ENCODE measurements at regions not wholly inside any gene's neighbourhood (a gene's known extent, or its start where the extent isn't known, plus 50 kb on each side); places are given as distances from the start of the nearest gene placed in this dataset.

DNA sequence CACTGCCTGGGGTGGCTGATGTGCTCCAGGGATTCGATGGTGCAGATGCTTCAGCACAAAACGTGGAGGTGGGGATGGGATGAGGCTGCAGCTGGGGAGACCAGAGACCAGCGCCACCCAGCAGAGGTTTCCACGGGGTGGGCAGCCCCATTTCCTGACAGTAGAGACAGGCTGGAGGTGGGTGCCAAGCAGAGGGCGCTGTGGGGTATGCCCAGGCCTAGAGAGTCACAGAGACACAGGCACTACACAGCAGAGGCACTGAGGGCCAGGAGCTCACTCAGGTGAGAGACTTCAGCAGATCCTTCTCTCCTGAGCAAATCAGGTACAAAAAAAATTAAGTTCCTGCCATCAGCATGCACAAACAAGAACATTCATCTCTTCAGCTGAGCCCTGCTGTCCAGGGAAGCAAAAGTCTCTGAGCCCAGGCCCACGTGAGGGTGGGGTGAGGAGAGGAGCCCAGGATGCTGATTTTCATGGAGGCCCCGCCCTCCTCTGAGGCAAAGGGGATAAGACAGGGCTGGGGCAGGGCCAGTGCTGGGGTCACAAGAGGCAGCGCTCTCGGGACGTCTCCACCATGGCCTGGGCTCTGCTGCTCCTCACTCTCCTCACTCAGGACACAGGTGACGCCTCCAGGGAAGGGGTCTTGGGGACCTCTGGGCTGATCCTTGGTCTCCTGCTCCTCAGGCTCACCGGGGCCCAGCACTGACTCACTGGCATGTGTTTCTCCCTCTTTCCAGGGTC lies 53.1 kb downstream of the GGTLC2 start:
- in situ Hi-C loops (cut with MboI; ENCODE audit: low sequenced_read_pairs): no loop called here

- in situ Hi-C loops (cut with MboI; ENCODE audit: low sequenced_read_pairs): no loop called here
These were observed 53.9 kb downstream of the GGTLC2 start for GRCh38 chr22:22698263-22698750.

DNA sequence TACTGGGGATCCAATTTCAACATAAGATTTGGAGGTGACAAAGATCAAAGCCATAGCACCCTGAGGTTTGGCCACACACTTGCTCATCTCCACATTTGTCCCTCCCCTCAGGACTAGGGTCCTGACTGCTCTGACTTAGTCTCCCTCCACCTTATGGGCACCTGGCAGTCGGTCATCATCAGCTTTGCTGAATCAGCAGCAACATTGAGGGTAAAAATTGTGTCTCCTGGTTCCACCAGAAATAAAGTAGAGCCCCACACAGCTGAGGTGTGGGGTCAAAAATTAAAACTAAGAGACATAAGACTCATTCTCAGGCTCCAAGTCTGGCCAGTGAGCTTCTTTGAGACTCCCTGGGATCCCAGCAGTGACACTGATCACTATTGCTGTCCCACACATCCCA lies 56.2 kb downstream of the GGTLC2 start:
- in situ Hi-C loops (cut with MboI; ENCODE audit: low sequenced_read_pairs): loop anchor here (25.0 kb wide), 1 partner anchor 238 kb away; no protein-coding TSS in a partner anchor

DNA sequence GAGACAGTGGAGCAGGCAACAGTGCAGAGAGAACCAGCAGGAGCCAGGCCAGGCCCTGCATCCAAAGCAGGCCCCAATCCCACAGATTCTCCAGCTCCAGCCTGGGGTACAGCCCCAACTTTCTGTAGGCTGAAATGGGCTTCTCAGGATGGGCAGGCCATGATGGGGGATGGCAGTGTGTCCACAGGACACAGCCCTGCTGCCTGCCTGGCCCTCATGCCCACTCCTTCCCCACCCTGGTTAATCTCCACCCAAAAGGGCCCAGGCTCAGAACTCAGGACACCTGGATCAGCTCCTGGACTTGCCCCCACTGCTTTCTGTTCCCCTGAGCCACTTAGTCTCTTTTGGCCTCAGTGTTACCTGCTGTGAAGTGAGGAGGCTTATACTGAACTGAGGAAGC lies 57.1 kb downstream of the GGTLC2 start:
- in situ Hi-C loops (cut with MboI; ENCODE audit: low sequenced_read_pairs): loop anchor here (25.0 kb wide), 1 partner anchor 239 kb away; no protein-coding TSS in a partner anchor

DNA sequence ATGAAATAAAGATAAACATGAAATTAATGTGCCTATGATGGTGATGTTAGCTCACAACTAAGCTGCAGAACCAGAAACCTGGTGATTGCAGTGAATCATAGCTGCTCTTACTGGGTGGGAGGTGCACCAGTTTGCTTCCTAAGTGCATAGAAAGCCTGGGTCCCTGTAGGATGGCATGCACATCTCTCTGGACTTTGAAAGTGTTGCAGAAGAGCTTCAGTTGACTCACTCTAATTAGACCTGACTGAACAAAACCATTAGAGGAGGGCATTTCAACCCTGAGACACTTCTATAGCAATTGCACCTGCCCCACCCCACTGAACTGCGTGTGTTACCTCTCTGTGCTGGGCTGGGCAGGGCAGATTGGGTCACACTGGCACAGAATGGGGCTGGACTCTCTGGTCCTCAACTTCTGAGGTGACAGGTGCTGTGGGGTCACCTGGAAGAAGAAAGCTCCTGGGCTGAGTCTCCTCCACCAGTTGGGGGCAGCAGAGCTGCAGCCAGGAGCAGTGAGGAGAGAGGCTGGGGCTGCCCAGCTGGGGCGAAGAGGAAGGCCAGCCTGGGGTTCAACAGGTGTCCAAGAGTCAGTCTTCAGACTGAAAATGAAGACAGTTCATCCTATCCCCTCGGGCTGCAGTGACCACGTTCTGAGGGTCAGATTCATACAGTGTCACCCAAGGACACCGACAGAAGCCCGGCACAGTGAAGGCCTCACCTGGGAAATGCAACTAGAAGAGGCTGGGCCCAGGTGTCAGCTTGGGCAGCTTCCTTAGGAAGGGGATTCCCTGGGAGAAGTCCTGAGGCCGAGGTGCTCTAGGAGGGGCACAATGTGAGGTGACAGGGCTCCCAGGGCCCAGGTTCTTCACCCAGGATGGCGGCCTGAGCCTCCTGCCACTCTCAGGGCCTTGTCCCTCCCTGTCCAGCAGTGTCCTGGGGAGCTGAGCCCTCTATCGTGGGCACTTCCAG lies 58.1 kb downstream of the GGTLC2 start:
- in situ Hi-C loops (cut with MboI; ENCODE audit: low sequenced_read_pairs): loop anchor here (25.0 kb wide), 1 partner anchor 240 kb away; no protein-coding TSS in a partner anchor

DNA sequence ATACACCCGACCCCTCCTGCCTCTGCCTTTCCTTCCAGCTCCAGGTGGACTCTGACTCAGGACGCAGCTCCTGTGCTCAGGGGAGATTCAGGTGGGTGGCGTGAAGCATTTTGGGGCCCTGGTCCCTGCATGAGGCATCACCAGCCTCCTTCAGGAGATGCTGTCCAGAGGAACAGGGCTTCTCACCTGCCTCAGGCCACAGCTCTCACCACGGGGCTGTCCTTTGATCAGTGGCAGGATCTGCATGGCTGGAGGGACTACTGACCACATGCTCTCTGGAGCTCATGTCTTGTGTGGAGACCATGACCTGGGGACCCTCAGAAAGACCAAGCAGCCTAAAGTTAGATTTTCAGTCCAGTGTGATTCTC lies 58.8 kb downstream of the GGTLC2 start:
- in situ Hi-C loops (cut with MboI; ENCODE audit: low sequenced_read_pairs): loop anchor here (25.0 kb wide), 1 partner anchor 241 kb away; no protein-coding TSS in a partner anchor

DNA sequence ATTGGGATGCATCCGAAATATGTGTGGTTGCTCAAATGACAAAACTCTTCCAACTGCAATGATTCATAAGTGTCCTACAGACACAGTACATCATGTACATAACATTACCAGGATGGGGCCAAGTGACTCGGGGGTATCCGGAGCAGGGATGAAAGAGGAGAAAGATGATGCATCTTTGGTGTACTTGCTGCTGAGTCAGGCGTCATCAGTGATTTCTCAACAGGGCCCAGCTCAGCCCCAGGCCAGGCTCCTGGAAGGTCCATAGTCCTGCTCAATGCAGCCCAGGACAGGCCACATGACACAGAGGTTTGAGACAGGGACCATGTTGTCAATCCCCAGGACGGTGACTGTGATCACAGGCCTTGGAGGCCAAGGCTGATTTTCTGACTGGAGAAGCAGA lies 59.3 kb downstream of the GGTLC2 start:
- in situ Hi-C loops (cut with MboI; ENCODE audit: low sequenced_read_pairs): loop anchor here (25.0 kb wide), 1 partner anchor 241 kb away; no protein-coding TSS in a partner anchor

DNA sequence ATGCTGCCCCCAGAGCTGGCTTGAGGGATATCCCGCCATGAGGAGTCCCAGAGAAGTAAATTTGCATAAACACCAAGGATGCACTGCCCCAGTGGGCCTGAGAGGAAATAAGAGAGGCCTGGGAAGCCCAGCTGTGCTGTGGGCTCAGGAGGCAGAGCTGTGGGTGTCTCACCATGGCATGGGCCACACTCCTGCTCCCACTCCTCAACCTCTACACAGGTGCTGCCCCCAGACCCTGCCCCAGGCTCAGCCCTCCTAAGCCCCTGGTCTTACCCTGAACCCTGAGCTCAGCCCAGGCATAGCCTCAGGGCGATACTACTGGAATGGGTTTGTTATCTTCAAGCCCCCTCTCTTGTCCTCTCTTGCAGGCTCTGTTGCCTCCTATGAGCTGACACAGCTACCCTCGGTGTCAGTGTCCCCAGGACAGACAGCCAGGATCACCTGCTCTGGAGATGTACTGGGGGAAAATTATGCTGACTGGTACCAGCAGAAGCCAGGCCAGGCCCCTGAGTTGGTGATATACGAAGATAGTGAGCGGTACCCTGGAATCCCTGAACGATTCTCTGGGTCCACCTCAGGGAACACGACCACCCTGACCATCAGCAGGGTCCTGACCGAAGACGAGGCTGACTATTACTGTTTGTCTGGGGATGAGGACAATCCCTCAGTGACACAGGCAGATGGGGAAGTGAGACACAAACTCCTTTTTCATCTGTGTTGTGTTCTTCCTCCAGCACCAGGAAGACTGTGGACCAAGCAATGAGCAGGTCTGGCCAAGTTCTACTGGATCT lies 59.9 kb downstream of the GGTLC2 start:
- in situ Hi-C loops (cut with MboI; ENCODE audit: low sequenced_read_pairs): loop anchor here (25.0 kb wide), 1 partner anchor 242 kb away; no protein-coding TSS in a partner anchor

DNA sequence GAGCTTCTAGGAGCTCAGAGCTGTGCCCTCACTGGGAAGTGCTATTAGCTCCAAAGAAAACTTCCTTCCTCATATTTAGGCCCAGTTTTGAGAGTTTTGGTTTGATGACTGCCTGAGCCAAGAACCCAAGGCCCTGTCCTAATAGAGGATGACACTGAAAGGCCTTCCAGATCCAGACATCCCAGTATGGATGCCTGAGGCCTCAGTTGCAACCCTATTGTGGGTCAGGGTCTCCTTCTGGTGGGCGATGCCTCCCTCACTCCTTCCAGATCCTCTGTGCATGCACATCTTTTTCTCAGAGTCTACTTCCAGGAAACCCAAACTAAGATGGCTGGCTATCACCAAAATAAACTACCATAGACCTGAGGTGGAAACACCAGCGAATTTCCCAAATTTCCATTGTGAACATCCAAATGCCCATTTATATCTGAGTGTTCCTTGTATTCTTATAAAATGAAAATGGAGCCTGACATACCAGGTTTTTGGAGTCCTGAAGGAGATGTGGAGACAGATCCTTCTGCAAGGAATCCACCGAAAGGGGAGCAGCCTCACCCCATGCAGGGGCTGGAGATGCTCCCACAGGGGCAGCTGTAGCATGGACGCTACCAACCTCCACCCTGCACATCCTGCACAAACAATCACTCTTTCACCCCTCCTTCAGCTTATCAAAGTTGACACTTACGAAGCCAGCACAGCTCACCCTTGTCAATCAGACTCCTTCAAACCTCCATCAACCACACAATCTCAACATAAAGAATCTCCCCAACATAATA lies 61.1 kb downstream of the GGTLC2 start:
- in situ Hi-C loops (cut with MboI; ENCODE audit: low sequenced_read_pairs): loop anchor here (25.0 kb wide), 1 partner anchor 243 kb away; no protein-coding TSS in a partner anchor

DNA sequence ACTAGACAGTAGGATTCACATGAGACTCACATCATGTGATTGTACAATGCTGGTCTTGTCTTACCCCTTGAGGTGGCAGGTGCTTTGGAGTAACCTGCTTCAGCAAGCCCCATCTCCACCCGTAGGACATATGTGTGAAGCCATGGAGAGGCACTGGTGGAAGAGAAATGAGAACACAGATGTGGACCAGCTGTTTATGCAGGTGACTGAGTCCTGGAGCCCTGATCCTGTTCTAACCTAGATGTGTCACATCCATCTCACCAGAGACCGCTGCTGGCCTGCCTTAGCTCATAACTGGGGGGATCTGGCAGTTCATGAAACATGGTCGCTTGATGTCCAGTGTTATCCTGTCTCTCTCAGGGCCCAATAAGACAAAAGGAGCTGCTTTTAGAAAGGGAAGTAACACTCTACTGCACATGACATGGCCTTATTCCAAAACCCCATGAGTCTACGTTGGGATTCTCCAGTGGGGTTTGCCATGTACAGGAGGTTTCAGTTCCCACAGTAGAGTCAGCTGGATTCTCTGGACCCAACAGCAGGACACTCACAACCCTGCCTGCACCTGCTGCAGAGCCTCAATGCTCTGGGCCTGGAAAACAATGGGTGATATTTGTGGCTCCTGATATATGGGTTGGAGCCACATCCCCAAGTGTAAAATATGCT lies 62.0 kb downstream of the GGTLC2 start:
- in situ Hi-C loops (cut with MboI; ENCODE audit: low sequenced_read_pairs): loop anchor here (25.0 kb wide), 1 partner anchor 244 kb away; no protein-coding TSS in a partner anchor

DNA sequence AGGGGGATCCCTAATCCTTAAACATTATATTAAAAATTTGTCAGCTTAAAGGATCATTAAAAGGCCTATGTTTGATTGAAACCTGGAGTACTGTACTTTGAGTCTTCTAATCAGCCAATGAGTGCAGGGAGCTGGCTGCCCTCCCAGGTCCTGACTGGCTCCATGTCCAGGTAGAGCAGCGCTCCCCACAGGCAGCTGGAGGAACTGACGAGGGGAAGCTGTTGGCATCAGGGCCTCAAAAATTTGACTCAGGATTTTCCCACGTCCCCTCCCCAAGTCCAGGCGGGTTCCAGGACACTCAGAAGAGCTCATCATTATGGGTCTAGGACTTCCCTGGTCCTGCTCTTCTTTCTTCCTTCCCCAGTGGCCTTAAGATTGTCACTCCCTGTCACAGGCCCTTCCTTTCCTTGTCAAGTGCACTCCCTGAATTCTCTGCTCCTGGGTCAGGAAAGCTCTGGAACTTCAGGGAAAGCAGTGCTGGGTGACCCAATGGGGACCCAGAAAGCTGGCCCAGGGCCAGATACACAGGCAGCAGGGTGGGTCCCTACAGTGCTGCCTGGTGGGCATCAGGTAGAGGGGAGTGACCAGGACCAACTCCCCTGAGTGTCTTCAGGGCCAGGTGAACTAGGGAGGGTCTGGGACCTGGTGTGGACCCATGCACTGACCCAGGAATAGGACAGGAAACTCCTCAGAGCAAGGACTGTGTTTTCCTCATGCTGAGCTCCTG lies 65.5 kb downstream of the GGTLC2 start:
- in situ Hi-C loops (cut with MboI; ENCODE audit: low sequenced_read_pairs): loop anchor here (25.0 kb wide), 1 partner anchor 248 kb away; no protein-coding TSS in a partner anchor

DNA sequence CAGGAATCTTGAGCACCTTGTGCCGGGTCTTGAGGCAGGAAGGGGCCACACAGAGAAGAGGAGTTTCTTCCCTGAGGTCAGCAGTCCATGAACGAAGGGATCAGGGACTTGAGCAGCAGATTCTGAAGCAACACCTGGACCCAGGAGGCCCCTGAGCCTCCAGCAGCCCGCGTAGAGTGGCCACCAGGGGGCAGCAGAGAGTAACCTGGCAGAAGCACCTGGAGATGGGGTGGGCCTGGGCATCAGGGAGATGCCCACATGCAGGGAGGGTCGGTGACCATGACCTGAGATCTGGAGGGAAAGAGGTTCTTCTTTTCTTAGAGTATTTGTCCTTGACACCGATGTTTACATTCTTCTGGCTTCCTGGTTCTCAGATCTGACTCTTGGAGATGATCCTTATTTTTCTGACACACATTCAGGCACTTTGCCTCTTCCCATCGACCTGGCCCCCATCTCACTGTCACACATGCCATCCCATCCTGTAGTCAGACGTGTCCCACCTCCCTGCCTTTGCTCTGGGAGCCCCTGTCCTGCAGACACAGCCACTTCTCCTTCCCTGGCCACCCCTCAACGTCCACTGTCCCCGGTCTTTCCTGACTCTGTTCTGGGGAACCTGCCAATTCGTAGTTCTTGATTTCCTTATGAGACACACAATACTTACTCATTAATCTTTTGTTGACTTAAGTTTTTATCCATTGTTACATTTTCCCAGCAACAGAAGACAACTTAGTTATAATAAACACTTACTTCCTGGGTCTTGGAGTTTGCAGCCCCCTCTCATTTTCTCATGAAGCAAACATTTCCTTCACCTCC lies 66.5 kb downstream of the GGTLC2 start:
- in situ Hi-C loops (cut with MboI; ENCODE audit: low sequenced_read_pairs): loop anchor here (25.0 kb wide), 1 partner anchor 249 kb away; no protein-coding TSS in a partner anchor

DNA sequence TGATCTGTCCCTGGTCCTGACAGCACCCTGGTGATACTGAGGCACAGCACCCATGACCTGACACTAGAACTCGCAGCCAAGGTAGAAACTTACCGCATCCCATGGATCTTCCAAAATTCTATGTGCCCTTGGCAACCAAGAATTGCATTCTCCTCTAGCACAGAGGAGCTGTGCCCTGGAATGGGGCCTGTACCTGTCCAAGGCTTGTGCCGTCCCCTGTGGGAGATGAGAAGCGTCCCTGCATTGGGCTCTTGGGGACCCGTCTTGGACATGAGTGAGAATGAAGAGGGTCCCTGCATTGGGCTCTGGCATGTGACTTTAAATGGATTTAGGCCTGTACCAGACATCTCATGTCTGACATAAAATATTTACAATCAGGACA lies 67.1 kb downstream of the GGTLC2 start:
- in situ Hi-C loops (cut with MboI; ENCODE audit: low sequenced_read_pairs): loop anchor here (25.0 kb wide), 1 partner anchor 249 kb away; no protein-coding TSS in a partner anchor

GRCh38 chr22:22712092-22712658 lies 67.8 kb downstream of the GGTLC2 start:
- in situ Hi-C loops (cut with MboI; ENCODE audit: low sequenced_read_pairs): loop anchor here (25.0 kb wide), 1 partner anchor 250 kb away; no protein-coding TSS in a partner anchor

DNA sequence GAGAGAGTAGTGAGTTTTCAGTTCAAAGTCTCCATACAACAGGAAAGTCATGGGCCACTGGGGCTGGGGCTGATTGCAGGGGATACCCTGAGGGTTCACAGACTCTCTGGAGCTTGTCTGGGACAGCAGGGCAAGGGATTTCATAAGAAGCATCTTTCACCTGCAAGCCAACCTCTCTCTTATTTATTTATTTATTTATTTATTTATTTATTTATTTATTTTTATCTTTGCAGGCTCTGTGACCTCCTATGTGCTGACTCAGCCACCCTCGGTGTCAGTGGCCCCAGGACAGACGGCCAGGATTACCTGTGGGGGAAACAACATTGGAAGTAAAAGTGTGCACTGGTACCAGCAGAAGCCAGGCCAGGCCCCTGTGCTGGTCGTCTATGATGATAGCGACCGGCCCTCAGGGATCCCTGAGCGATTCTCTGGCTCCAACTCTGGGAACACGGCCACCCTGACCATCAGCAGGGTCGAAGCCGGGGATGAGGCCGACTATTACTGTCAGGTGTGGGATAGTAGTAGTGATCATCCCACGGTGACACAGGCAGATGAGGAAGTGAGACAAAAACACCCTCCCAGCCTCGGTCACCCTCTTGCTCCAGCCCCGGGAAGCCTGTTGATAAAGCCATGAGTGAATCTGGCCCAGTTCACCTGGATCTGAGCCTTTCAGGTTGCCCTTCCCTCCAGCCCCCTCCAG lies 68.4 kb downstream of the GGTLC2 start:
- in situ Hi-C loops (cut with MboI; ENCODE audit: low sequenced_read_pairs): loop anchor here (25.0 kb wide), 1 partner anchor 251 kb away; no protein-coding TSS in a partner anchor

DNA sequence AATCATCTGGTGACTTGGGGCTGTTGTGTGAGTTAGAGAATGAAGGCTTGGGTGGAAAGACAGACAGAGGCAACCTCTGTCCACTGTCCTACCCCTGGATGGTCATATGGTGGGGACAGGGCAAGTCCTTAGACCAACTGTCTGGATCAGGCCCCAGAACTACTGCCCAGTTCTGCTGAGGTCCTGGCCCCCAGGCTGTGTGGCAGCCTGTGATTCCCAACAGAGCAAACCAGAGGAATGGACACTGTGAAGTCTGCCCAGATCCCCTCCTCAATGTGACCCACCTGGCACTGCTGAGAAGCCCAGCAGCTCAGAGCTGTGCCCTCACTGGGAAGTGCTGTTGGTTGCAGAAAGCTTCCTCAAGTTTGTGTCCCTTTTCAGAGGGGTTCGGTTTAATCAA lies 69.0 kb downstream of the GGTLC2 start:
- in situ Hi-C loops (cut with MboI; ENCODE audit: low sequenced_read_pairs): loop anchor here (25.0 kb wide), 1 partner anchor 251 kb away; no protein-coding TSS in a partner anchor

Measured in HL-60/S4 (cell line).